ENCODE measurements at regions not wholly inside any gene's neighbourhood (a gene's known extent, or its start where the extent isn't known, plus 50 kb on each side); places are given as distances from the start of the nearest gene placed in this dataset.

GRCh38 chr1:239260842-239261241 is 125.5 kb upstream of the CHRM3 start:
- DNase-seq (no peak), ATAC-seq (ENCODE audit: low read depth) (no peak)
- no peak overlapping the region for H3K4me3 Mint-ChIP-seq
- peaks cover 0 to 15% (median 0%) of the 10 kb centered on the region in 3 donors for H3K9me3 ChIP-seq (ENCODE audit: control extremely low read depth in 1 of 3, control insufficient read depth in 2 of 3, insufficient read depth in 1 of 3, low read length in 2 of 3)
- no peak overlapping the region for H2AFZ ChIP-seq (ENCODE audit: insufficient read depth, low read depth, low read length, poor library complexity, severe bottlenecking)
- H3K4me3 ChIP-seq (ENCODE audit: control extremely low read depth in 1 of 5, extremely low read depth in 1 of 5, insufficient read depth in 1 of 5, low read depth in 2 of 5, low read length in 4 of 5): no peak overlapping the region
- no peaks in the 10 kb centered on the region for H3K27me3 ChIP-seq (replicated peaks in 1 of 4; ENCODE audit: control extremely low read depth in 1 of 4, control insufficient read depth in 3 of 4, insufficient read depth in 4 of 4, low read length in 3 of 4)
- no peak for TF ChIP-seq EZH2 (IDR thresholded peaks at IDR 0.05; ENCODE audit: borderline replicate concordance, insufficient read depth, low read depth, low read length, poor library complexity, severe bottlenecking)
- no peak for TF ChIP-seq CTCF (IDR thresholded peaks at IDR 0.05)
- H3K27ac ChIP-seq (ENCODE audit: low read length in 2 of 2): no peak overlapping the region
- H3K4me1 ChIP-seq (ENCODE audit: control insufficient read depth in 2 of 2, insufficient read depth in 2 of 2, low read length in 2 of 2): no peaks in the 10 kb centered on the region
- no peak overlapping the region for H3K27ac Mint-ChIP-seq
- no peaks in the 10 kb centered on the region for H3K79me2 ChIP-seq (ENCODE audit: control insufficient read depth, insufficient read depth, low read length)
- no peaks in the 10 kb centered on the region for H3K36me3 ChIP-seq (replicated peaks in 1 of 2; ENCODE audit: control extremely low read depth in 1 of 2, control insufficient read depth in 1 of 2, extremely low read depth in 1 of 2, insufficient read depth in 2 of 2, low read length in 1 of 2)
- H4K20me1 ChIP-seq (ENCODE audit: control insufficient read depth, insufficient read depth, low read length, poor library complexity, severe bottlenecking): no peaks in the 10 kb centered on the region
- 80% methylated on average over 4 of the region's 4 CpGs for WGBS (ENCODE audit: insufficient coverage)
- no peaks in the 10 kb centered on the region for H3K27me3 Mint-ChIP-seq
- intact Hi-C loops (cut with micrococcal nuclease): no loop called here
- H3K9ac ChIP-seq (ENCODE audit: low read length): no peak overlapping the region
- CTCF ChIA-PET: no interaction called here
- peaks cover 3% of the 10 kb centered on the region for H3K9me3 Mint-ChIP-seq (ENCODE audit: insufficient read depth)
- POLR2A ChIA-PET: no interaction called here
- no peak overlapping the region for H3K4me2 ChIP-seq (replicated peaks; ENCODE audit: low read depth, low read length, poor library complexity, severe bottlenecking)
- H3K4me1 Mint-ChIP-seq: no peaks in the 10 kb centered on the region

- 90% methylated on average over 13 of the region's 22 CpGs for WGBS (ENCODE audit: insufficient coverage)
- Mint-ChIP-seq H3K27ac (no peak overlapping the region), H3K4me1 (no peaks in the 10 kb centered on the region), H3K4me3 (no peak overlapping the region), H3K27me3 (no peaks in the 10 kb centered on the region), H3K9me3 (ENCODE audit: insufficient read depth) (no peaks in the 10 kb centered on the region)
- Histone ChIP-seq H3K4me1 (ENCODE audit: control insufficient read depth in 2 of 2, insufficient read depth in 2 of 2, low read length in 2 of 2) (no peaks in the 10 kb centered on the region), H3K36me3 (replicated peaks in 1 of 2; ENCODE audit: control extremely low read depth in 1 of 2, control insufficient read depth in 1 of 2, extremely low read depth in 1 of 2, insufficient read depth in 2 of 2, low read length in 1 of 2) (no peaks in the 10 kb centered on the region), H3K27me3 (replicated peaks in 1 of 4; ENCODE audit: control extremely low read depth in 1 of 4, control insufficient read depth in 3 of 4, insufficient read depth in 4 of 4, low read length in 3 of 4) (no peaks in the 10 kb centered on the region), H3K9me3 (ENCODE audit: control extremely low read depth in 1 of 3, control insufficient read depth in 2 of 3, insufficient read depth in 1 of 3, low read length in 2 of 3) (peaks cover 0 to 22% (median 0%) of the 10 kb centered on the region in 3 donors), H3K4me2 (replicated peaks; ENCODE audit: low read depth, low read length, poor library complexity, severe bottlenecking) (no peak overlapping the region), H2AFZ (ENCODE audit: insufficient read depth, low read depth, low read length, poor library complexity, severe bottlenecking) (no peak overlapping the region), H3K79me2 (ENCODE audit: control insufficient read depth, insufficient read depth, low read length) (no peaks in the 10 kb centered on the region), H3K4me3 (ENCODE audit: control extremely low read depth in 1 of 5, extremely low read depth in 1 of 5, insufficient read depth in 1 of 5, low read depth in 2 of 5, low read length in 4 of 5) (no peak overlapping the region), H3K9ac (ENCODE audit: low read length) (no peak overlapping the region), H4K20me1 (ENCODE audit: control insufficient read depth, insufficient read depth, low read length, poor library complexity, severe bottlenecking) (no peaks in the 10 kb centered on the region), H3K27ac (ENCODE audit: low read length in 2 of 2) (no peak overlapping the region)
- ChIA-PET POLR2A (no interaction called here), CTCF (no interaction called here)
- DNase-seq (no peak), ATAC-seq (ENCODE audit: low read depth) (no peak)
- TF ChIP-seq EZH2 (IDR thresholded peaks at IDR 0.05; ENCODE audit: borderline replicate concordance, insufficient read depth, low read depth, low read length, poor library complexity, severe bottlenecking) (no peak), CTCF (IDR thresholded peaks at IDR 0.05) (no peak)
- intact Hi-C loops (cut with micrococcal nuclease): no loop called here
These were observed 130.7 kb upstream of the CHRM3 start for GRCh38 chr1:239255628-239256160.

Measured in B cell (primary cell).